RWPE1 (cell line): ENCODE measurements at regions not wholly inside any gene's neighbourhood (a gene's known extent, or its start where the extent isn't known, plus 50 kb on each side); places are given as distances from the start of the nearest gene placed in this dataset.
A peak's percentile ranks its signal among the peaks of the same experiment; 100 is the strongest.

Experiments
- CTCF ChIA-PET: fragments of 350-600 bp; sonication (Branson Sonifier 250); formaldehyde crosslinking; extraction: SDS; loops from one replicate; lab custom pipeline; 2021; lab: Yijun Ruan, JAX
- POLR2A ChIA-PET: fragments of 400-600 bp; formaldehyde crosslinking; extraction: SDS; loops from one replicate; lab custom pipeline; 2020; ENCODE audit warnings: antibody characterized with exemption; ENCODE audit not compliant: low non-redundant PET; lab: Yijun Ruan, JAX
- DNase-seq: peaks from one replicate; pipeline ENCODE4 v3.0.0; 2012; ENCODE audit warnings: low spot score
- H3K27ac ChIP-seq: fragments of 450-650 bp; 2 replicates; pipeline ENCODE4 v1.5.1; 2017
- TF ChIP-seq, protein P1 (sequence below): fragments of 450-650 bp; conservative IDR thresholded peaks from 2 replicates; pipeline ENCODE4 v1.5.1; 2017; ENCODE audit warnings: low read depth, mild to moderate bottlenecking

GRCh38 chr3:101074518-101074917 lies 81.3 kb upstream of the ABI3BP start:
- CTCF ChIA-PET = no interaction called here
- POLR2A ChIA-PET = no interaction called here
- TF ChIP-seq, protein P1, sequence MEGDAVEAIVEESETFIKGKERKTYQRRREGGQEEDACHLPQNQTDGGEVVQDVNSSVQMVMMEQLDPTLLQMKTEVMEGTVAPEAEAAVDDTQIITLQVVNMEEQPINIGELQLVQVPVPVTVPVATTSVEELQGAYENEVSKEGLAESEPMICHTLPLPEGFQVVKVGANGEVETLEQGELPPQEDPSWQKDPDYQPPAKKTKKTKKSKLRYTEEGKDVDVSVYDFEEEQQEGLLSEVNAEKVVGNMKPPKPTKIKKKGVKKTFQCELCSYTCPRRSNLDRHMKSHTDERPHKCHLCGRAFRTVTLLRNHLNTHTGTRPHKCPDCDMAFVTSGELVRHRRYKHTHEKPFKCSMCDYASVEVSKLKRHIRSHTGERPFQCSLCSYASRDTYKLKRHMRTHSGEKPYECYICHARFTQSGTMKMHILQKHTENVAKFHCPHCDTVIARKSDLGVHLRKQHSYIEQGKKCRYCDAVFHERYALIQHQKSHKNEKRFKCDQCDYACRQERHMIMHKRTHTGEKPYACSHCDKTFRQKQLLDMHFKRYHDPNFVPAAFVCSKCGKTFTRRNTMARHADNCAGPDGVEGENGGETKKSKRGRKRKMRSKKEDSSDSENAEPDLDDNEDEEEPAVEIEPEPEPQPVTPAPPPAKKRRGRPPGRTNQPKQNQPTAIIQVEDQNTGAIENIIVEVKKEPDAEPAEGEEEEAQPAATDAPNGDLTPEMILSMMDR = no peak
- no peak for DNase-seq
- H3K27ac ChIP-seq = no peak overlapping the region

DNA sequence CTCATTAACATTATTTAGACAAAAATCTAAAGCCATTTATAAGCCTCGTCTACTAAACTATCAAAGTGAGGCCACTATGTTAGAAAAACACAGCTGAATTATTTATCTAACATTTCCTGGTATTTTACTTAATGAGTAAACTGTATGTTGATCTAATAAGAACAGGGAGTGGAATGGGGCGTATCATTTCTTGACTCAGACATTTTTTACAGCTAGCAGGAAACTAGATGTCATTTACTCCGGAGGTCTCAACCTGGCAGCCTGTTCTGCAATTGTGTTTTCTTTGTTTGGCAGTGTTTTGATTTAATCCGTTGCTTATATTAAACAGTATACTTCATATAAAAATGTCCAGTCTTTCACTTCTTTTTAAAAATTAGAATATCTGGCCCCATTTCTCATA lies 79.1 kb upstream of the ABI3BP start:
- CTCF ChIA-PET = no interaction called here
- peak; percentile 12 for DNase-seq
- POLR2A ChIA-PET = no interaction called here

DNA sequence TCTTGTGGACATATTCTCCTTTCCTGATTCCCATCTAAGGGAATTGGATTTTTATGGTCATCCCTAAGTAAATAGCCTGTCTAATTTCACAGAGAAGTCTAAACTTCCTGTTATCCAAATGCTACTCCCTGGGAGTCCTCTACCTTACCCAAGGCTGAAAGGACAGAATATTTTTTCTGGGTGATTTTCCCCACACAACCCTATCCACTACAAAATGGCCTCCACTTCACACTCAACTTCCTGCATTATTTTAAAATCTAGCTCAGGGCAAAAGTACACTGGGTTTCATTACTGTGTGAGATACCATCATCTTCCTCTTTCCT lies 77.5 kb upstream of the ABI3BP start:
- TF ChIP-seq, protein P1 = no peak
- DNase-seq = no peak
- CTCF ChIA-PET = interaction anchor here (1.4 kb wide), 1 partner anchor 125 kb away, joined by 6 read pairs; no protein-coding TSS in a partner anchor
- POLR2A ChIA-PET = no interaction called here
- no peak overlapping the region for H3K27ac ChIP-seq

More for the DNA sequence above, 79.1 kb upstream of the ABI3BP start:
- no peak overlapping the region for H3K27ac ChIP-seq
- TF ChIP-seq, protein P1 = no peak

DNA sequence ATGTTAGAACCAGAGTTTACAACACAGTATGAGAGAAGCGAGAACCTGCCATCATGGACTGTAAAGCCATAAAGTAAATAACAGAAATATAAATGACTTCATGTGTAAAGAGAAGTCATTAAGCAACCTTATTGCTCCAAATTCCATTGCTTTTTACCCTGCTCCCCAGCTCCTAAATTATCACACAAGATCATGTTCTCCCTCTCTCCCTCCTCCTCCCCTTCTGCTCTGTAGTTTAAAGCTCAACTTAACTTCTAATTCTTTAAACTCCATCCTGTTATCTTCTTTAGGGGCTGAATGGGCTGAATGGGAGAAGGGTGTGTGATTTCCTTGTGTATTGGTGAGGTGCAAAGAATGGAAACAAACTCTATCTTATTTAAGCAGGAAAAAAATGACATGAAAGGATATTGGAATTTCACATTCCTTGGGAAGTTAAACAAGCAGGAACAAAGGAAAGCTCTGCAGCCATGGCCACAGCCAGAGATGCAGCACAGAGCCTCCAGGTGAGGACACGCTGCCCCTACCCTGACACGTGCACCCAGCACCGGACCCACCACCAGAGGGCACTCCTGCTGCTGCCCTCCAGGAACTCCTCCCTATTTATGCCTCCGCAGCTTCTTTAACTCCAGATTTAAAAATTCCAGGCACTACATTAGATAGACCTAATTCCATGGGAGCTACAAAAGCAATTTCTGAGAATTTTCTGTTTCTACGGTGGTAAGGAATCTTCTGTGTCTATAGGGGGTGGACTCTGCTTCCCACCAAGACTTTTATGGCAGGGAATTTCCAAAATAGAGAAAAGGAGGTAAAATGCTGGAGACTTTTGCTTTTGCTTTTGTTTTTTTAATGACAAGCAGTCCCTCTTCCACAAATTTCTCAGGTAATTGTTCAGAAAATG lies 76.9 kb upstream of the ABI3BP start:
- no peak overlapping the region for H3K27ac ChIP-seq
- TF ChIP-seq, protein P1 = peak; percentile 28; the same call in 1 of the 2 replicates
- CTCF ChIA-PET = interaction anchor here (0.6 to 1.4 kb wide), 3 partner anchors 10 to 126 kb away, joined by 3 to 6 read pairs (median 3); no protein-coding TSS in a partner anchor

GRCh38 chr3:101068876-101069606 lies 75.8 kb upstream of the ABI3BP start:
- TF ChIP-seq, protein P1 = no peak
- DNase-seq = no peak
- POLR2A ChIA-PET = no interaction called here
- CTCF ChIA-PET = interaction anchor here (0.8 kb wide), 1 partner anchor 28 kb away, joined by 3 read pairs; no protein-coding TSS in a partner anchor
- no peak overlapping the region for H3K27ac ChIP-seq

More for the DNA sequence above, 76.9 kb upstream of the ABI3BP start:
- POLR2A ChIA-PET = no interaction called here
- peak; percentile 5 for DNase-seq

GRCh38 chr3:101066711-101067129 lies 73.5 kb upstream of the ABI3BP start:
- POLR2A ChIA-PET = no interaction called here
- DNase-seq = no peak
- CTCF ChIA-PET = no interaction called here
- TF ChIP-seq, protein P1 = no peak
- no peak overlapping the region for H3K27ac ChIP-seq
